H1 (cell line): ENCODE measurements at regions not wholly inside any gene's neighbourhood (a gene's known extent, or its start where the extent isn't known, plus 50 kb on each side); places are given as distances from the start of the nearest gene placed in this dataset.

Source experiments
- CTCF ChIA-PET: fragments of 300-600 bp; sonication (Branson Sonifier 250); formaldehyde crosslinking; loops from one replicate; lab custom pipeline; 2021; ENCODE audit not compliant: partially characterized antibody; lab: Charles Lee
- POLR2A ChIA-PET: fragments of 300-600 bp; sonication (Branson Sonifier 250); formaldehyde crosslinking; loops from one replicate; lab custom pipeline; 2021; ENCODE audit warnings: inconsistent platforms; ENCODE audit not compliant: partially characterized antibody; lab: Charles Lee
- DNase-seq, 2 experiments: peaks; one replicate each; pipeline versions ENCODE4 v3.0.0 to v3.0.0-alpha.2; 2010 to 2022; ENCODE audit warnings: low spot score in 2 of 2, low read depth in 1 of 2, mixed read lengths in 1 of 2
- FAIRE-seq: peaks from 2 replicates; lab custom pipeline; 2011; peaks lifted over from hg19 to GRCh38; lab: Jason Lieb, UNC
- H2AFZ ChIP-seq: 2 replicates; pipeline ENCODE4 v1.8.1; 2012; ENCODE audit warnings: low read length, inconsistent platforms
- H2AK5ac ChIP-seq: 2 replicates; pipeline ENCODE4 v1.6.1; 2013; ENCODE audit warnings: low read depth, low read length
- H2BK120ac ChIP-seq: replicated peaks from 2 replicates; pipeline ENCODE3; 2013; ENCODE audit warnings: low read depth, low read length, inconsistent platforms
- H2BK12ac ChIP-seq: 2 replicates; pipeline ENCODE4 v1.6.1; 2013; ENCODE audit warnings: low read depth, low read length
- H2BK15ac ChIP-seq: 2 replicates; pipeline ENCODE4 v1.6.1; 2013; ENCODE audit warnings: low read length
- H2BK20ac ChIP-seq: 2 replicates; pipeline ENCODE4 v1.6.1; 2013; ENCODE audit warnings: low read length
- H2BK5ac ChIP-seq: 2 replicates; pipeline ENCODE4 v1.6.1; 2013; ENCODE audit warnings: low read depth, low read length
- H3K14ac ChIP-seq: 2 replicates; pipeline ENCODE4 v1.6.1; 2013; ENCODE audit warnings: inconsistent platforms; ENCODE audit not compliant: insufficient read length
- H3K18ac ChIP-seq: 2 replicates; pipeline ENCODE4 v1.6.1; 2013; ENCODE audit warnings: low read length; ENCODE audit errors: extremely low read depth
- H3K23ac ChIP-seq: 2 replicates; pipeline ENCODE4 v1.6.1; 2013; ENCODE audit warnings: inconsistent platforms; ENCODE audit not compliant: insufficient read length
- H3K23me2 ChIP-seq: 2 replicates; pipeline ENCODE4 v1.6.1; 2013; ENCODE audit warnings: low read depth, low read length
- H3K27ac ChIP-seq: 2 replicates; pipeline ENCODE4 v1.6.1; 2011; ENCODE audit warnings: low read depth, low read length, inconsistent platforms
- H3K27me3 ChIP-seq, 4 experiments: replicated peaks in 1 of 4; 1 replicate in 1 of 4; 2 replicates in 3 of 4; pipeline versions ENCODE4 v1.6.1 to v1.8.1; 2011 to 2013; ENCODE audit warnings: low read length in 3 of 4, mild to moderate bottlenecking in 3 of 4, inconsistent platforms in 2 of 4, mixed read lengths in 2 of 4, moderate library complexity in 1 of 4; ENCODE audit not compliant: control insufficient read depth in 3 of 4, insufficient read depth in 3 of 4; ENCODE audit errors: extremely low read depth in 1 of 4
- H3K36me3 ChIP-seq, 4 experiments: 2 replicates each; pipeline versions ENCODE4 v1.6.1 to v1.8.1; 2011 to 2013; ENCODE audit warnings: mild to moderate bottlenecking in 4 of 4, low read length in 3 of 4, moderate library complexity in 2 of 4, control low read depth in 1 of 4, inconsistent platforms in 1 of 4; ENCODE audit not compliant: insufficient read depth in 4 of 4, control insufficient read depth in 2 of 4
- H3K4ac ChIP-seq: replicated peaks from 2 replicates; pipeline ENCODE3; 2013; ENCODE audit warnings: low read length, low read depth, mixed read lengths, inconsistent platforms; ENCODE audit not compliant: insufficient read length
- H3K4me1 ChIP-seq, 4 experiments: replicated peaks in 1 of 4; 1 replicate in 1 of 4; 2 replicates in 3 of 4; pipeline versions ENCODE4 v1.6.1 to v1.8.1; 2011 to 2013; ENCODE audit warnings: low read length in 3 of 4, inconsistent platforms in 2 of 4, mixed read lengths in 1 of 4; ENCODE audit not compliant: insufficient read depth in 4 of 4, control insufficient read depth in 3 of 4
- H3K4me2 ChIP-seq, 2 experiments: 2 replicates each; pipeline versions ENCODE4 v1.6.1 to v1.8.1; 2011 to 2013; ENCODE audit warnings: low read depth in 2 of 2, low read length in 2 of 2, control low read depth in 1 of 2, inconsistent platforms in 1 of 2, mild to moderate bottlenecking in 1 of 2; ENCODE audit not compliant: insufficient read depth in 1 of 2
- H3K4me3 ChIP-seq, 4 experiments: fragments of 200-600, 300-600 bp in 1 of 4; sonication (generic), shearing (Covaris generic), sonication (Bioruptor Twin) in 1 of 4; 2 replicates each; pipeline versions ENCODE4 v1.5.1 to v1.8.1; 2011 to 2016; ENCODE audit warnings: low read length in 4 of 4, low read depth in 3 of 4, control low read depth in 2 of 4, inconsistent platforms in 2 of 4, mild to moderate bottlenecking in 2 of 4, mixed read lengths in 1 of 4, moderate library complexity in 1 of 4; ENCODE audit not compliant: insufficient read depth in 2 of 4; ENCODE audit errors: extremely low read depth in 1 of 4
- H3K56ac ChIP-seq: replicated peaks from 2 replicates; pipeline ENCODE3; 2013; ENCODE audit warnings: low read depth, mild to moderate bottlenecking, mixed read lengths, low read length, inconsistent platforms; ENCODE audit not compliant: insufficient read length
- H3K79me1 ChIP-seq: 2 replicates; pipeline ENCODE4 v1.6.1; 2013; ENCODE audit warnings: low read depth, low read length, control low read depth
- H3K79me2 ChIP-seq, 2 experiments: 2 replicates each; pipeline versions ENCODE4 v1.6.1 to v1.8.1; 2012 to 2013; ENCODE audit warnings: low read length in 2 of 2, mild to moderate bottlenecking in 2 of 2, inconsistent platforms in 1 of 2; ENCODE audit not compliant: insufficient read depth in 2 of 2, control insufficient read depth in 1 of 2
- H3K9ac ChIP-seq, 4 experiments: replicated peaks in 1 of 4; 1 replicate in 1 of 4; 2 replicates in 3 of 4; pipeline versions ENCODE4 v1.6.1 to v1.8.1; 2011 to 2013; ENCODE audit warnings: low read depth in 3 of 4, low read length in 3 of 4, control low read depth in 2 of 4, mild to moderate bottlenecking in 2 of 4, moderate library complexity in 2 of 4, inconsistent platforms in 1 of 4; ENCODE audit errors: extremely low read depth in 1 of 4
- H3K9me3 ChIP-seq, 2 experiments: 2 replicates each; pipeline versions ENCODE4 v1.6.1 to v1.8.1; 2012 to 2013; ENCODE audit warnings: mild to moderate bottlenecking in 2 of 2, moderate library complexity in 2 of 2, control low read depth in 1 of 2, inconsistent platforms in 1 of 2, low read depth in 1 of 2, low read length in 1 of 2, mixed read lengths in 1 of 2; ENCODE audit not compliant: insufficient read depth in 2 of 2
- H4K20me1 ChIP-seq, 2 experiments: replicated peaks in 1 of 2; 2 replicates each; pipeline versions ENCODE3 to v1.8.1; 2011 to 2013; ENCODE audit warnings: inconsistent platforms in 2 of 2, low read length in 2 of 2, mild to moderate bottlenecking in 1 of 2; ENCODE audit not compliant: insufficient read depth in 2 of 2, control insufficient read depth in 1 of 2
- H4K5ac ChIP-seq: 2 replicates; pipeline ENCODE4 v1.6.1; 2013; ENCODE audit warnings: low read length, low read depth, mixed read lengths, inconsistent platforms; ENCODE audit not compliant: insufficient read length
- H4K8ac ChIP-seq: 2 replicates; pipeline ENCODE4 v1.8.0; 2013; ENCODE audit warnings: mild to moderate bottlenecking, moderate library complexity, low read length, inconsistent platforms; ENCODE audit not compliant: insufficient read depth; ENCODE audit errors: extremely low read depth
- H4K91ac ChIP-seq: replicated peaks from 2 replicates; pipeline ENCODE3; 2013; ENCODE audit warnings: low read length, mixed read lengths, inconsistent platforms; ENCODE audit not compliant: insufficient read length
- BACH1 ChIP-seq: IDR thresholded peaks from 2 replicates; pipeline ENCODE4 v1.6.1; 2012; ENCODE audit warnings: low read length, improper control_type of control experiment
- CBX5 ChIP-seq: fragments of 300-800, 300-1000 bp; sonication (generic); IDR thresholded peaks from 2 replicates; pipeline ENCODE4 v1.7.1; 2016; ENCODE audit warnings: antibody characterized with exemption, low read length, low read depth
- GTF2F1 ChIP-seq: IDR thresholded peaks from 2 replicates; pipeline ENCODE4 v1.6.1; 2012; ENCODE audit warnings: low read depth, low read length, improper control_type of control experiment, borderline replicate concordance
- HDAC6 ChIP-seq: IDR thresholded peaks from one replicate; pipeline ENCODE4 v1.7.1; 2012; ENCODE audit warnings: low read depth, mild to moderate bottlenecking, inconsistent platforms, low read length, moderate library complexity
- KDM4A ChIP-seq: IDR thresholded peaks from one replicate; pipeline ENCODE4 v1.7.1; 2012; ENCODE audit warnings: low read depth, mild to moderate bottlenecking, moderate library complexity, low read length, inconsistent platforms; ENCODE audit not compliant: severe bottlenecking
- POLR2AphosphoS5 ChIP-seq: IDR thresholded peaks from 2 replicates; pipeline ENCODE4 v1.6.1; 2011; ENCODE audit warnings: low read depth, low read length
- SIX5 ChIP-seq: IDR thresholded peaks from 2 replicates; pipeline ENCODE4 v1.6.1; 2011; ENCODE audit warnings: mild to moderate bottlenecking, low read depth, low read length
- SP1 ChIP-seq: IDR thresholded peaks from 2 replicates; pipeline ENCODE4 v1.6.1; 2011; ENCODE audit warnings: low read depth, low read length
- SP2 ChIP-seq: IDR thresholded peaks from 2 replicates; pipeline ENCODE4 v1.6.1; 2012; ENCODE audit warnings: mild to moderate bottlenecking, low read length, inconsistent platforms
- USF2 ChIP-seq: IDR thresholded peaks from 2 replicates; pipeline ENCODE4 v1.6.1; 2011; ENCODE audit warnings: low read length, improper control_type of control experiment
- WGBS, 2 experiments: shearing (Covaris generic) in 1 of 2; methylation state at CpG; one replicate each; pipeline versions ENCODE4 v1.1.6 to v1.1.7; 2013 to 2015; ENCODE audit warnings: low lambda C conversion rate in 2 of 2, mixed read lengths in 2 of 2, inconsistent platforms in 1 of 2, low coverage in 1 of 2, missing lambda C conversion rate in 1 of 2; ENCODE audit not compliant: insufficient replicate concordance in 2 of 2, insufficient coverage in 1 of 2, insufficient read length in 1 of 2; ENCODE audit errors: extremely low coverage in 1 of 2, missing lambda C conversion rate in 1 of 2; 5-methylcytosine and 5-hydroxymethylcytosine counted together
- TF ChIP-seq, protein P1 (sequence below): IDR thresholded peaks from 2 replicates; pipeline ENCODE4 v1.6.1; 2012; ENCODE audit warnings: inconsistent platforms

GRCh38 chr6:100161782-100162365, 167.9 kb upstream of the MCHR2 start:
- Histone ChIP-seq H3K36me3 (no peaks in the 10 kb centered on the region), H3K27ac (no peak overlapping the region), H4K8ac (no peak overlapping the region), H4K5ac (no peak overlapping the region), H2BK5ac (no peak overlapping the region), H3K79me2 (no peaks in the 10 kb centered on the region), H3K18ac (no peak overlapping the region), H2AFZ (no peak overlapping the region), H3K4me2 (no peak overlapping the region; a peak in 1 of 4 replicates), H2AK5ac (peak overlapping the region; percentile 18; the same call in 1 of the 2 replicates), H3K79me1 (no peaks in the 10 kb centered on the region), H3K4ac (no peak overlapping the region), H3K14ac (no peak overlapping the region), H3K56ac (no peak overlapping the region), H2BK12ac (no peak overlapping the region), H3K27me3 (peaks cover 0 to 3% (median 1%) of the 10 kb centered on the region in 4 experiments; a peak in 2 of 7 replicates), H3K4me3 (no peak overlapping the region), H3K23me2 (no peaks in the 10 kb centered on the region), H3K9ac (no peak overlapping the region), H2BK120ac (no peak overlapping the region), H2BK15ac (no peak overlapping the region), H3K9me3 (no peaks in the 10 kb centered on the region), H4K91ac (no peak overlapping the region), H3K4me1 (peaks cover 4 to 20% (median 15%) of the 10 kb centered on the region in 4 experiments), H4K20me1 (no peaks in the 10 kb centered on the region), H3K23ac (no peak overlapping the region), H2BK20ac (no peak overlapping the region)
- no peak for FAIRE-seq
- CTCF ChIA-PET: interaction anchor here (0.9 to 1.5 kb wide), 4 partner anchors 8 to 299 kb away, joined by 3 to 4 read pairs (median 4); no protein-coding TSS in a partner anchor
- DNase-seq: no peak
- TF ChIP-seq USF2 (no peak), SP2 (no peak), SP1 (no peak), CBX5 (no peak), KDM4A (no peak), HDAC6 (no peak), BACH1 (no peak), GTF2F1 (no peak), SIX5 (no peak), POLR2AphosphoS5 (no peak)
- TF ChIP-seq, protein P1, sequence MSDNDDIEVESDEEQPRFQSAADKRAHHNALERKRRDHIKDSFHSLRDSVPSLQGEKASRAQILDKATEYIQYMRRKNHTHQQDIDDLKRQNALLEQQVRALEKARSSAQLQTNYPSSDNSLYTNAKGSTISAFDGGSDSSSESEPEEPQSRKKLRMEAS: no peak
- 84% methylated on average over 2 of the region's 2 CpGs; no CpG with 5 or more reads in 1 of the 2 experiments for WGBS, 2 experiments
- POLR2A ChIA-PET: interaction anchor here (1.1 kb wide), 1 partner anchor 10 kb away, joined by 5 read pairs; no protein-coding TSS in a partner anchor
